A549 (cell line): ENCODE measurements at regions not wholly inside any gene's neighbourhood (a gene's known extent, or its start where the extent isn't known, plus 50 kb on each side); places are given as distances from the start of the nearest gene placed in this dataset.

Experiments
- ATAC-seq, 2 experiments: fragments of 200-7000 bp in 1 of 2; fragments of >200 bp in 1 of 2; cut with Nextera tagmentation in 1 of 2; cut with Tn5 transposase in 1 of 2; 3 replicates each; pipeline versions ENCODE4 v1.8.0 to v1.9.1; 2018 to 2020; ENCODE audit warnings: mild to moderate bottlenecking in 1 of 2, moderate library complexity in 1 of 2
- CTCF ChIA-PET: fragments of 300-600 bp; sonication (Branson Sonifier 250); formaldehyde crosslinking; extraction: SDS; loops from one replicate; lab custom pipeline; 2021; ENCODE audit warnings: antibody characterized with exemption, inconsistent platforms; lab: Yijun Ruan, JAX
- POLR2A ChIA-PET: fragments of 350-600 bp; formaldehyde crosslinking; extraction: SDS; loops from one replicate; lab custom pipeline; 2021; ENCODE audit warnings: antibody characterized with exemption, inconsistent platforms; lab: Yijun Ruan, JAX
- DNase-seq, 2 experiments: peaks; one replicate each; pipeline versions ENCODE4 v3.0.0 to v3.0.0-alpha.2; 2011 to 2016; ENCODE audit warnings: low read depth in 1 of 2, low spot score in 1 of 2
- FAIRE-seq: peaks from 2 replicates; lab custom pipeline; 2011; peaks lifted over from hg19 to GRCh38; lab: Jason Lieb, UNC
- H3K27ac ChIP-seq, 2 experiments: fragments of >200 bp; sonication (Bioruptor Twin); formaldehyde crosslinking; 3 replicates each; pipeline ENCODE4 v1.5.1; 2016 to 2017
- H3K4me1 ChIP-seq: fragments of >200 bp; sonication (Bioruptor Twin); formaldehyde crosslinking; 3 replicates; pipeline ENCODE4 v1.6.1; 2016
- H3K4me2 ChIP-seq: fragments of >200 bp; sonication (Bioruptor Twin); formaldehyde crosslinking; 3 replicates; pipeline ENCODE4 v1.6.1; 2016
- H3K4me3 ChIP-seq: fragments of >200 bp; sonication (Bioruptor Twin); formaldehyde crosslinking; 3 replicates; pipeline ENCODE4 v1.5.1; 2016
- H3K9me3 ChIP-seq: fragments of >200 bp; sonication (Bioruptor Twin); formaldehyde crosslinking; 3 replicates; pipeline ENCODE4 v1.6.1; 2016
- CBX8 ChIP-seq: fragments of 200-600 bp; sonication (generic); IDR thresholded peaks from 2 replicates; pipeline ENCODE4 v1.6.1; 2016
- EHF ChIP-seq: fragments of 250-450 bp; sonication (Bioruptor Pico); IDR thresholded peaks from 2 replicates; pipeline ENCODE4 v1.5.0; 2020; ENCODE audit warnings: mild to moderate bottlenecking
- GATA3 ChIP-seq: IDR thresholded peaks from 2 replicates; pipeline ENCODE4 v1.6.1; 2012; ENCODE audit warnings: borderline replicate concordance
- HDAC2 ChIP-seq: fragments of 200-600 bp; sonication (generic); IDR thresholded peaks from 2 replicates; pipeline ENCODE4 v1.6.1; 2016
- HEYL ChIP-seq: fragments of 250-450 bp; sonication (Bioruptor Pico); IDR thresholded peaks from 2 replicates; pipeline ENCODE4 v1.8.0; 2021; ENCODE audit warnings: mild to moderate bottlenecking, moderate library complexity
- HOXA7 ChIP-seq: fragments of 250-450 bp; sonication (Bioruptor Pico); IDR thresholded peaks from 2 replicates; pipeline ENCODE4 v1.5.0; 2020; ENCODE audit warnings: mild to moderate bottlenecking, moderate library complexity
- HOXB5 ChIP-seq: fragments of 250-450 bp; sonication (Bioruptor Pico); IDR thresholded peaks from 2 replicates; pipeline ENCODE4 v1.5.0; 2020; ENCODE audit warnings: mild to moderate bottlenecking, moderate library complexity
- JUN ChIP-seq, 2 experiments: fragments of >200 bp; sonication (Bioruptor Twin); formaldehyde crosslinking; IDR thresholded peaks; 2 replicates in 1 of 2; 3 replicates in 1 of 2; pipeline ENCODE4 v1.6.1; 2016 to 2017
- KDM1A ChIP-seq: fragments of 200-600 bp; sonication (generic); IDR thresholded peaks from 2 replicates; pipeline ENCODE4 v1.6.1; 2016; ENCODE audit warnings: low read depth, mild to moderate bottlenecking
- KDM5A ChIP-seq: fragments of 200-600 bp; sonication (generic); IDR thresholded peaks from 2 replicates; pipeline ENCODE4 v1.6.1; 2016; ENCODE audit warnings: antibody characterized with exemption, mild to moderate bottlenecking
- MAFK ChIP-seq: fragments of 450-650 bp; IDR thresholded peaks from 2 replicates; pipeline ENCODE4 v1.6.1; 2014; ENCODE audit not compliant: partially characterized antibody
- MAZ ChIP-seq: fragments of 150-350 bp; IDR thresholded peaks from 2 replicates; pipeline ENCODE4 v1.6.1; 2014; ENCODE audit warnings: antibody characterized with exemption, low read depth, low read length, borderline replicate concordance
- NFE2L2 ChIP-seq: fragments of 150-350 bp; conservative IDR thresholded peaks from 2 replicates; pipeline ENCODE4 v1.6.1; 2014; ENCODE audit warnings: low read length
- NR3C1 ChIP-seq: fragments of >200 bp; sonication (Bioruptor Twin); formaldehyde crosslinking; IDR thresholded peaks from 3 replicates; pipeline ENCODE4 v1.6.1; 2017
- PHF8 ChIP-seq: fragments of 200-600 bp; sonication (generic); IDR thresholded peaks from 2 replicates; pipeline ENCODE4 v1.6.1; 2016; ENCODE audit warnings: low read depth, mild to moderate bottlenecking, antibody characterized with exemption, moderate library complexity, borderline replicate concordance
- POLR2A ChIP-seq: IDR thresholded peaks from 2 replicates; pipeline ENCODE4 v1.6.1; 2012; ENCODE audit warnings: mild to moderate bottlenecking, low read length
- RCOR1 ChIP-seq: fragments of 150-350 bp; IDR thresholded peaks from 2 replicates; pipeline ENCODE4 v1.6.1; 2014; ENCODE audit warnings: antibody characterized with exemption, low read length, low read depth
- RFX5 ChIP-seq: fragments of 450-650 bp; IDR thresholded peaks from 2 replicates; pipeline ENCODE4 v1.7.1; 2014; ENCODE audit warnings: antibody characterized with exemption, mild to moderate bottlenecking, moderate library complexity
- SMC3 ChIP-seq: fragments of >200 bp; sonication (Bioruptor Twin); formaldehyde crosslinking; IDR thresholded peaks from 3 replicates; pipeline ENCODE4 v1.6.1; 2018; ENCODE audit warnings: inconsistent platforms
- SREBF2 ChIP-seq: fragments of 450-650 bp; IDR thresholded peaks from 2 replicates; pipeline ENCODE4 v1.6.1; 2014; ENCODE audit warnings: mild to moderate bottlenecking, moderate library complexity
- ZSCAN20 ChIP-seq: fragments of 250-450 bp; sonication (Bioruptor Pico); IDR thresholded peaks from 2 replicates; pipeline ENCODE4 v1.8.0; 2022; ENCODE audit warnings: mild to moderate bottlenecking, moderate library complexity
- WGBS: methylation state at CpG from one replicate; pipeline ENCODE4 v1.1.6; 2017; ENCODE audit errors: missing lambda C conversion rate; 5-methylcytosine and 5-hydroxymethylcytosine counted together
- TF ChIP-seq, protein P1 (sequence below): fragments of 250-450 bp; sonication (Bioruptor Pico); IDR thresholded peaks from 2 replicates; pipeline ENCODE4 v1.5.0; 2020; ENCODE audit warnings: low read depth, mild to moderate bottlenecking, moderate library complexity
- TF ChIP-seq, protein P2 (sequence below): fragments of >200 bp; sonication (Bioruptor Twin); formaldehyde crosslinking; IDR thresholded peaks from 3 replicates; pipeline ENCODE4 v1.5.1; 2016
- TF ChIP-seq, protein P3 (sequence below): IDR thresholded peaks from 2 replicates; pipeline ENCODE4 v1.6.1; 2012
- TF ChIP-seq, protein P4 (sequence below): fragments of 250-450 bp; sonication (Bioruptor Pico); IDR thresholded peaks from 2 replicates; pipeline ENCODE4 v1.5.0; 2021; ENCODE audit warnings: mild to moderate bottlenecking, moderate library complexity, borderline replicate concordance

DNA sequence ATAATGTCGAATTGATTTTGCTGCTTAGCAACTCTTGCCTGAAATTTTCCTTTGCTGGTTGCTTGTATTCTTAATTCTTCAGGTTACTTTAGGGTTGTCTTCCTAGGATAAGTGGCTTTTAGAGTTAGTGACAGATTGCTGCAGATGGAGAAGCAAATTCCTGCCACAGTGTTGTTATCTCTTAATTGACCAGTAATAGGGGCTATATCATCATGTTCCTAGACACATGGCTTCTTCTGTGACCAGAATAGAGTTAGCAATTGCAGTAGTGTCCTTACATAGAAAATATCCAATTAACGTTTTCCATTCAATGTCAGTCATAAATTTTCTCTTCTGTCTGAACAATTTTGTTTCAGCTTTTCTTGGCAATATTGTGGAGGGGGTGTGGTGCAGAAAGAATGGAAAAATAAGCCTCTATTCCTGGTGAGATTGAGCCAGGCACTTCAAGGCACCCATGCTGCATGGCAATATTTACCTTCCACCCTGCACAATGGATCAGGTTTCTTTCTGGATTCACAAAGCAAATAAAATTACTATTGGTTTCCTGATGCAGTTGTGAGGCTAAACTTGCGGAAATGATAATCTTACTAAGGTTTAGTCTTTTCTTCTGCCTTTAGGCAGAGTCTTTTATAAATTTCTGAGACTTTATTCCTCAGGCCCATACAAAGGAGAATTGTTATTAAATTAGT lies 1481.5 kb downstream of the EFNA5 start:
- Histone ChIP-seq H3K4me3 (no peak overlapping the region), H3K9me3 (no peaks in the 10 kb centered on the region), H3K27ac (no peak overlapping the region), H3K4me2 (no peak overlapping the region), H3K4me1 (no peaks in the 10 kb centered on the region)
- ATAC-seq (no peak), DNase-seq (no peak), FAIRE-seq (no peak)
- POLR2A ChIA-PET: no interaction called here
- WGBS: 48% methylated on average over 3 of the region's 3 CpGs
- TF ChIP-seq, protein P1, sequence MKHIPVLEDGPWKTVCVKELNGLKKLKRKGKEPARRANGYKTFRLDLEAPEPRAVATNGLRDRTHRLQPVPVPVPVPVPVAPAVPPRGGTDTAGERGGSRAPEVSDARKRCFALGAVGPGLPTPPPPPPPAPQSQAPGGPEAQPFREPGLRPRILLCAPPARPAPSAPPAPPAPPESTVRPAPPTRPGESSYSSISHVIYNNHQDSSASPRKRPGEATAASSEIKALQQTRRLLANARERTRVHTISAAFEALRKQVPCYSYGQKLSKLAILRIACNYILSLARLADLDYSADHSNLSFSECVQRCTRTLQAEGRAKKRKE: no peak
- TF ChIP-seq KDM5A: no peak
- no peak for TF ChIP-seq HDAC2
- TF ChIP-seq POLR2A: no peak
- TF ChIP-seq JUN (IDR thresholded peaks at IDR 0.05): no peak
- TF ChIP-seq SREBF2: no peak
- no peak for TF ChIP-seq CBX8
- no peak for TF ChIP-seq RFX5
- TF ChIP-seq EHF (CRISPR knock-in tag): no peak
- no peak for TF ChIP-seq MAZ
- TF ChIP-seq, protein P2, sequence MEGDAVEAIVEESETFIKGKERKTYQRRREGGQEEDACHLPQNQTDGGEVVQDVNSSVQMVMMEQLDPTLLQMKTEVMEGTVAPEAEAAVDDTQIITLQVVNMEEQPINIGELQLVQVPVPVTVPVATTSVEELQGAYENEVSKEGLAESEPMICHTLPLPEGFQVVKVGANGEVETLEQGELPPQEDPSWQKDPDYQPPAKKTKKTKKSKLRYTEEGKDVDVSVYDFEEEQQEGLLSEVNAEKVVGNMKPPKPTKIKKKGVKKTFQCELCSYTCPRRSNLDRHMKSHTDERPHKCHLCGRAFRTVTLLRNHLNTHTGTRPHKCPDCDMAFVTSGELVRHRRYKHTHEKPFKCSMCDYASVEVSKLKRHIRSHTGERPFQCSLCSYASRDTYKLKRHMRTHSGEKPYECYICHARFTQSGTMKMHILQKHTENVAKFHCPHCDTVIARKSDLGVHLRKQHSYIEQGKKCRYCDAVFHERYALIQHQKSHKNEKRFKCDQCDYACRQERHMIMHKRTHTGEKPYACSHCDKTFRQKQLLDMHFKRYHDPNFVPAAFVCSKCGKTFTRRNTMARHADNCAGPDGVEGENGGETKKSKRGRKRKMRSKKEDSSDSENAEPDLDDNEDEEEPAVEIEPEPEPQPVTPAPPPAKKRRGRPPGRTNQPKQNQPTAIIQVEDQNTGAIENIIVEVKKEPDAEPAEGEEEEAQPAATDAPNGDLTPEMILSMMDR: no peak
- CTCF ChIA-PET: no interaction called here

DNA sequence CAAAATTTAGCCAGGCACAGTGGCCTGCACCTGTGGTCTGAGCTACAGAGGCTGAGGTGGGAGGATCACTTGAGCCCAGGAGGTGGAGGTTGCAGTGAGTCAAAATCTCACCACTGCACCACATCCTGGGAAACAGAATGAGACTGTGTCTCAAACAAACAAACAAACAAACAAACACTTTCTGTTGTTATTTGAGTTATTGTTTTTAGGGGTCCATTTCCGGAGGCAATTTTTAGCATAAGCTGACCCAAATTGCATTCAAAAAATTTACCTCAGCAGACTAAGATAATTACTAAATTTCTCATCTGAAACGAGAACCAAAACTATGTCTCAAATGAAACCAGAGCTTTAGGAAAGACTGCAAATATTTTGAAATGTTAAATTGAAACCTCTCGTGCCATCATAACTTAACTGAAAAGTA lies 1485.1 kb downstream of the EFNA5 start:
- H3K4me2 ChIP-seq: no peak overlapping the region
- POLR2A ChIA-PET: no interaction called here

More for the DNA sequence above, 1485.1 kb downstream of the EFNA5 start:
- FAIRE-seq (no peak), ATAC-seq (no peak), DNase-seq (no peak)
- no peaks in the 10 kb centered on the region for H3K4me1 ChIP-seq
- CTCF ChIA-PET: no interaction called here
- TF ChIP-seq HOXA7 (CRISPR knock-in tag): no peak
- no peak for TF ChIP-seq NR3C1
- TF ChIP-seq RFX5: no peak
- no peak for TF ChIP-seq RCOR1
- TF ChIP-seq, protein P1: no peak
- no peak for TF ChIP-seq NFE2L2
- TF ChIP-seq, protein P3, sequence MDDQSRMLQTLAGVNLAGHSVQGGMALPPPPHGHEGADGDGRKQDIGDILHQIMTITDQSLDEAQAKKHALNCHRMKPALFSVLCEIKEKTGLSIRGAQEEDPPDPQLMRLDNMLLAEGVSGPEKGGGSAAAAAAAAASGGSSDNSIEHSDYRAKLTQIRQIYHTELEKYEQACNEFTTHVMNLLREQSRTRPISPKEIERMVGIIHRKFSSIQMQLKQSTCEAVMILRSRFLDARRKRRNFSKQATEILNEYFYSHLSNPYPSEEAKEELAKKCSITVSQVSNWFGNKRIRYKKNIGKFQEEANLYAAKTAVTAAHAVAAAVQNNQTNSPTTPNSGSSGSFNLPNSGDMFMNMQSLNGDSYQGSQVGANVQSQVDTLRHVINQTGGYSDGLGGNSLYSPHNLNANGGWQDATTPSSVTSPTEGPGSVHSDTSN: no peak
- TF ChIP-seq ZSCAN20 (CRISPR knock-in tag): no peak
- no peak for TF ChIP-seq KDM5A
- no peak for TF ChIP-seq KDM1A
- no peak for TF ChIP-seq HOXB5
- no peak for TF ChIP-seq MAFK
- no peak for TF ChIP-seq PHF8
- TF ChIP-seq GATA3: no peak
- TF ChIP-seq HEYL (CRISPR knock-in tag): no peak
- TF ChIP-seq SMC3: no peak
- TF ChIP-seq, protein P4, sequence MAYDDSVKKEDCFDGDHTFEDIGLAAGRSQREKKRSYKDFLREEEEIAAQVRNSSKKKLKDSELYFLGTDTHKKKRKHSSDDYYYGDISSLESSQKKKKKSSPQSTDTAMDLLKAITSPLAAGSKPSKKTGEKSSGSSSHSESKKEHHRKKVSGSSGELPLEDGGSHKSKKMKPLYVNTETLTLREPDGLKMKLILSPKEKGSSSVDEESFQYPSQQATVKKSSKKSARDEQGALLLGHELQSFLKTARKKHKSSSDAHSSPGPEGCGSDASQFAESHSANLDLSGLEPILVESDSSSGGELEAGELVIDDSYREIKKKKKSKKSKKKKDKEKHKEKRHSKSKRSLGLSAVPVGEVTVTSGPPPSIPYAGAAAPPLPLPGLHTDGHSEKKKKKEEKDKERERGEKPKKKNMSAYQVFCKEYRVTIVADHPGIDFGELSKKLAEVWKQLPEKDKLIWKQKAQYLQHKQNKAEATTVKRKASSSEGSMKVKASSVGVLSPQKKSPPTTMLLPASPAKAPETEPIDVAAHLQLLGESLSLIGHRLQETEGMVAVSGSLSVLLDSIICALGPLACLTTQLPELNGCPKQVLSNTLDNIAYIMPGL: no peak
- no peak overlapping the region for H3K27ac ChIP-seq
- no peaks in the 10 kb centered on the region for H3K9me3 ChIP-seq
- H3K4me3 ChIP-seq: no peak overlapping the region
- WGBS: 70% methylated on average over 3 of the region's 3 CpGs
